ENCODE measurements at regions not wholly inside any gene's neighbourhood (a gene's known extent, or its start where the extent isn't known, plus 50 kb on each side); places are given as distances from the start of the nearest gene placed in this dataset.

DNA sequence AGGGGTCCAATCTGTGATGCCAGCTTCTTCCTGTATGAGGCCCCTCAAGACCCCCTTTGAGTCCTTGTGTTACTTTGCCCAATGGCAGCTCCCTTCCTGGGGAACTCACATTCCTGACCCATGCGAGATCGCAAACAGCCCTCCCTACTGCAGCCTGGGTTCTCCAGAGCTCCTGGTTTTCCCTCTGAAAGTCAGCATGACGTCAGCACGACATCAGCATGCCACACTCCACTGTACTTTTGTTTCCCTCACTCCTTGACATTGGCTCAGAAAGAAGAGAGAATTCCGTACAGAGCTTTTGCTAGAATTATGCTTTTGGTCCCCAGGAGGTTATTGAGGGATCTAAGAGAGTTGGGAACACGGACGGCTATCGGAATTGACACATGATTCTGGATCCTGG, 168.1 kb upstream of the PIRT start:
- no peaks in the 10 kb centered on the region for H3K4me1 Mint-ChIP-seq (ENCODE audit: low read depth, unreplicated experiment)
- H3K9me3 ChIP-seq (ENCODE audit: insufficient read depth, low read depth, low read length) = peaks cover 6% of the 10 kb centered on the region
- H3K36me3 ChIP-seq (ENCODE audit: insufficient read depth, low read length) = no peaks in the 10 kb centered on the region
- no peaks in the 10 kb centered on the region for H3K36me3 Mint-ChIP-seq (ENCODE audit: low read depth, unreplicated experiment)
- no peak overlapping the region for H3K4me2 ChIP-seq (ENCODE audit: low read length)
- no peak for TF ChIP-seq EZH2 (IDR thresholded peaks at IDR 0.05; ENCODE audit: insufficient read depth, low read length)
- TF ChIP-seq, protein P1, sequence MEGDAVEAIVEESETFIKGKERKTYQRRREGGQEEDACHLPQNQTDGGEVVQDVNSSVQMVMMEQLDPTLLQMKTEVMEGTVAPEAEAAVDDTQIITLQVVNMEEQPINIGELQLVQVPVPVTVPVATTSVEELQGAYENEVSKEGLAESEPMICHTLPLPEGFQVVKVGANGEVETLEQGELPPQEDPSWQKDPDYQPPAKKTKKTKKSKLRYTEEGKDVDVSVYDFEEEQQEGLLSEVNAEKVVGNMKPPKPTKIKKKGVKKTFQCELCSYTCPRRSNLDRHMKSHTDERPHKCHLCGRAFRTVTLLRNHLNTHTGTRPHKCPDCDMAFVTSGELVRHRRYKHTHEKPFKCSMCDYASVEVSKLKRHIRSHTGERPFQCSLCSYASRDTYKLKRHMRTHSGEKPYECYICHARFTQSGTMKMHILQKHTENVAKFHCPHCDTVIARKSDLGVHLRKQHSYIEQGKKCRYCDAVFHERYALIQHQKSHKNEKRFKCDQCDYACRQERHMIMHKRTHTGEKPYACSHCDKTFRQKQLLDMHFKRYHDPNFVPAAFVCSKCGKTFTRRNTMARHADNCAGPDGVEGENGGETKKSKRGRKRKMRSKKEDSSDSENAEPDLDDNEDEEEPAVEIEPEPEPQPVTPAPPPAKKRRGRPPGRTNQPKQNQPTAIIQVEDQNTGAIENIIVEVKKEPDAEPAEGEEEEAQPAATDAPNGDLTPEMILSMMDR (IDR thresholded peaks at IDR 0.05; ENCODE audit: insufficient read depth, low read depth, low read length) = no peak
- H3K27me3 ChIP-seq (ENCODE audit: insufficient read depth, low read length) = no peaks in the 10 kb centered on the region
- H3K27ac ChIP-seq (ENCODE audit: low read depth, low read length) = no peak overlapping the region
- H3K9ac ChIP-seq (ENCODE audit: low read length) = no peak overlapping the region
- H2AFZ ChIP-seq (ENCODE audit: low read depth, low read length) = no peak overlapping the region
- no peak overlapping the region for H3K4me3 Mint-ChIP-seq (ENCODE audit: unreplicated experiment)
- H3K9me3 Mint-ChIP-seq (ENCODE audit: unreplicated experiment) = peaks cover 15% of the 10 kb centered on the region
- no peaks in the 10 kb centered on the region for H4K20me1 ChIP-seq (ENCODE audit: insufficient read depth, low read length)
- no peaks in the 10 kb centered on the region for H3K79me2 ChIP-seq (ENCODE audit: insufficient read depth, low read length)
- no peaks in the 10 kb centered on the region for H3K27me3 Mint-ChIP-seq (ENCODE audit: low read depth, unreplicated experiment)
- FAIRE-seq (no peak), DNase-seq (ENCODE audit: low read depth) (no peak)
- no peak overlapping the region for H3K4me3 ChIP-seq (ENCODE audit: insufficient read depth, low read depth, low read length)
- H3K27ac Mint-ChIP-seq (ENCODE audit: unreplicated experiment) = no peak overlapping the region
- no peaks in the 10 kb centered on the region for H3K4me1 ChIP-seq (ENCODE audit: insufficient read depth, low read length)

DNA sequence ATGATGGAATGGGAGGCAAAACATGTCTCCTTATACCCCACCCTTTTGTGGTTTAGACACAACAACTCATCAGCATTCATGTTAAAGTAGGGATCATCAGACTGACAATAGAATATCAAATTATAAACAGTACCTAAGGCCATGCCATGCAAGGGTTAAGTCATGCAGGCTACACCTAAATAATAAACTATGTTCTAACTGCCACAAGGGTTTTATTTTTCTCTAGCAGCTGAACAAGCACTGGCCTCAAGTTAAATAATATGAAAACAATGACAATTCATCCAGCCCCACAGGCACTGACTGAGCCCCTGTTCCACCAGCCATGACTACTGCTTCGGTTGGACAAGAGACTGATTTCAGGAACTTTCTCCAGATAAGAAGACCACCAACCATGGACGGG, 164.5 kb upstream of the PIRT start:
- Histone ChIP-seq H3K36me3 (ENCODE audit: insufficient read depth, low read length) (no peaks in the 10 kb centered on the region), H3K9ac (ENCODE audit: low read length) (no peak overlapping the region), H3K27me3 (ENCODE audit: insufficient read depth, low read length) (no peaks in the 10 kb centered on the region), H3K4me1 (ENCODE audit: insufficient read depth, low read length) (no peaks in the 10 kb centered on the region), H4K20me1 (ENCODE audit: insufficient read depth, low read length) (no peaks in the 10 kb centered on the region), H2AFZ (ENCODE audit: low read depth, low read length) (no peak overlapping the region), H3K4me3 (ENCODE audit: insufficient read depth, low read depth, low read length) (no peak overlapping the region), H3K9me3 (ENCODE audit: insufficient read depth, low read depth, low read length) (peaks cover 4% of the 10 kb centered on the region), H3K27ac (ENCODE audit: low read depth, low read length) (no peak overlapping the region), H3K4me2 (ENCODE audit: low read length) (no peak overlapping the region), H3K79me2 (ENCODE audit: insufficient read depth, low read length) (no peaks in the 10 kb centered on the region)
- FAIRE-seq = no peak
- H3K9me3 Mint-ChIP-seq (ENCODE audit: unreplicated experiment) = peaks cover 19% of the 10 kb centered on the region
- H3K4me3 Mint-ChIP-seq (ENCODE audit: unreplicated experiment) = no peak overlapping the region
- H3K27me3 Mint-ChIP-seq (ENCODE audit: low read depth, unreplicated experiment) = no peaks in the 10 kb centered on the region
- H3K36me3 Mint-ChIP-seq (ENCODE audit: low read depth, unreplicated experiment) = no peaks in the 10 kb centered on the region
- TF ChIP-seq, protein P1 (IDR thresholded peaks at IDR 0.05; ENCODE audit: insufficient read depth, low read depth, low read length) = no peak
- TF ChIP-seq EZH2 (IDR thresholded peaks at IDR 0.05; ENCODE audit: insufficient read depth, low read length) = no peak
- no peaks in the 10 kb centered on the region for H3K4me1 Mint-ChIP-seq (ENCODE audit: low read depth, unreplicated experiment)
- DNase-seq (ENCODE audit: low read depth) = no peak
- no peak overlapping the region for H3K27ac Mint-ChIP-seq (ENCODE audit: unreplicated experiment)

DNA sequence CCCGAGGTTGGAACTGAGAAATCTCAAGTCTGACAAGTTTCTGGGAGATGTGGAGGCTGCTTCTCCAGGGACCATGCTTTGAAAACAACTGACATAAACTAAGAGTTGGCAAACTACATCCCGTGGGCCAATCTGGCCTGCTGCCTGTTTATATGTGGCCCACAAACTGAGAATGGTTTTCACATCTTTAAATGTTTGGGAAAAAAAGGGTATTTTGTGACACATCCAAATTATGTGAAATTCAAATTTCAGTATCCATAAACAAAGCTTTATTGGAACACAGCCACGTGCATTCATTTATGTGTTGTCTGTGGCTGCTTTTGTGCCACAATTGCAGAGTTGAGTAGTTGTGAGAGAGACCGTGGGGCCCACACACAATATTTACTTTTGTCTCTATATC, 163.8 kb upstream of the PIRT start:
- Histone ChIP-seq H3K36me3 (ENCODE audit: insufficient read depth, low read length) (no peaks in the 10 kb centered on the region), H4K20me1 (ENCODE audit: insufficient read depth, low read length) (no peaks in the 10 kb centered on the region), H3K4me3 (ENCODE audit: insufficient read depth, low read depth, low read length) (no peak overlapping the region), H3K27ac (ENCODE audit: low read depth, low read length) (no peak overlapping the region), H3K4me1 (ENCODE audit: insufficient read depth, low read length) (no peaks in the 10 kb centered on the region), H2AFZ (ENCODE audit: low read depth, low read length) (no peak overlapping the region), H3K9me3 (ENCODE audit: insufficient read depth, low read depth, low read length) (peaks cover 8% of the 10 kb centered on the region), H3K9ac (ENCODE audit: low read length) (no peak overlapping the region), H3K4me2 (ENCODE audit: low read length) (no peak overlapping the region), H3K79me2 (ENCODE audit: insufficient read depth, low read length) (no peaks in the 10 kb centered on the region), H3K27me3 (ENCODE audit: insufficient read depth, low read length) (no peaks in the 10 kb centered on the region)
- DNase-seq (ENCODE audit: low read depth) (no peak), FAIRE-seq (no peak)
- Mint-ChIP-seq H3K27me3 (ENCODE audit: low read depth, unreplicated experiment) (no peaks in the 10 kb centered on the region), H3K4me3 (ENCODE audit: unreplicated experiment) (no peak overlapping the region), H3K36me3 (ENCODE audit: low read depth, unreplicated experiment) (no peaks in the 10 kb centered on the region), H3K27ac (ENCODE audit: unreplicated experiment) (no peak overlapping the region), H3K4me1 (ENCODE audit: low read depth, unreplicated experiment) (no peaks in the 10 kb centered on the region), H3K9me3 (ENCODE audit: unreplicated experiment) (peaks cover 17% of the 10 kb centered on the region)
- TF ChIP-seq, protein P1 (IDR thresholded peaks at IDR 0.05; ENCODE audit: insufficient read depth, low read depth, low read length) = no peak
- no peak for TF ChIP-seq EZH2 (IDR thresholded peaks at IDR 0.05; ENCODE audit: insufficient read depth, low read length)
